ENCODE measurements at regions not wholly inside any gene's neighbourhood (a gene's known extent, or its start where the extent isn't known, plus 50 kb on each side); places are given as distances from the start of the nearest gene placed in this dataset.

DNA sequence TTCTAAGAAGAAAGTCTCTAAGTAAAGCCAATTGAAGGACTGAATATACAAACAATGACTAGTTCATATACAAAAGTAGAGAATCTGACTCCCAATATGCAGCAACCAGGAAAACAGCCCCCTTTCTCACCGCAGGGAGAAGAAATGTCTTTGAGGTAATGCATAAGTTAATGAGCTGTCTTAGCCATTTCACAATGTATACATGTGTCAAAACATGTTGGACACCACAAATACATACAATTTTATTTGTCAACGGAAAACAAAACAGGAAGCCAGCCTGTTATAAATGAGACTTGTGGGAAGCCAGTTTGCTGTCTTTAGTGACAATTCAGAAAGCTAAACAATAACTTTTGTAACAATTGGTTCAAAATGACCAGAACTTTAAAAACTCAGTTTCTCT lies 389.2 kb downstream of the CBLN2 start:
- TF ChIP-seq, protein P1, sequence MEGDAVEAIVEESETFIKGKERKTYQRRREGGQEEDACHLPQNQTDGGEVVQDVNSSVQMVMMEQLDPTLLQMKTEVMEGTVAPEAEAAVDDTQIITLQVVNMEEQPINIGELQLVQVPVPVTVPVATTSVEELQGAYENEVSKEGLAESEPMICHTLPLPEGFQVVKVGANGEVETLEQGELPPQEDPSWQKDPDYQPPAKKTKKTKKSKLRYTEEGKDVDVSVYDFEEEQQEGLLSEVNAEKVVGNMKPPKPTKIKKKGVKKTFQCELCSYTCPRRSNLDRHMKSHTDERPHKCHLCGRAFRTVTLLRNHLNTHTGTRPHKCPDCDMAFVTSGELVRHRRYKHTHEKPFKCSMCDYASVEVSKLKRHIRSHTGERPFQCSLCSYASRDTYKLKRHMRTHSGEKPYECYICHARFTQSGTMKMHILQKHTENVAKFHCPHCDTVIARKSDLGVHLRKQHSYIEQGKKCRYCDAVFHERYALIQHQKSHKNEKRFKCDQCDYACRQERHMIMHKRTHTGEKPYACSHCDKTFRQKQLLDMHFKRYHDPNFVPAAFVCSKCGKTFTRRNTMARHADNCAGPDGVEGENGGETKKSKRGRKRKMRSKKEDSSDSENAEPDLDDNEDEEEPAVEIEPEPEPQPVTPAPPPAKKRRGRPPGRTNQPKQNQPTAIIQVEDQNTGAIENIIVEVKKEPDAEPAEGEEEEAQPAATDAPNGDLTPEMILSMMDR (IDR thresholded peaks at IDR 0.05; ENCODE audit: low read depth, low read length), result no peak
- TF ChIP-seq POLR2A (IDR thresholded peaks at IDR 0.05; ENCODE audit: extremely low read depth, insufficient read length) (no peak), MYC (IDR thresholded peaks at IDR 0.05; ENCODE audit: low read depth, low read length) (no peak)
- TF ChIP-seq, protein P2, sequence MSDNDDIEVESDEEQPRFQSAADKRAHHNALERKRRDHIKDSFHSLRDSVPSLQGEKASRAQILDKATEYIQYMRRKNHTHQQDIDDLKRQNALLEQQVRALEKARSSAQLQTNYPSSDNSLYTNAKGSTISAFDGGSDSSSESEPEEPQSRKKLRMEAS (IDR thresholded peaks at IDR 0.05; ENCODE audit: low read depth, low read length), result no peak

Measured in NB4 (cell line).